ENCODE measurements at regions not wholly inside any gene's neighbourhood (a gene's known extent, or its start where the extent isn't known, plus 50 kb on each side); places are given as distances from the start of the nearest gene placed in this dataset.

DNA sequence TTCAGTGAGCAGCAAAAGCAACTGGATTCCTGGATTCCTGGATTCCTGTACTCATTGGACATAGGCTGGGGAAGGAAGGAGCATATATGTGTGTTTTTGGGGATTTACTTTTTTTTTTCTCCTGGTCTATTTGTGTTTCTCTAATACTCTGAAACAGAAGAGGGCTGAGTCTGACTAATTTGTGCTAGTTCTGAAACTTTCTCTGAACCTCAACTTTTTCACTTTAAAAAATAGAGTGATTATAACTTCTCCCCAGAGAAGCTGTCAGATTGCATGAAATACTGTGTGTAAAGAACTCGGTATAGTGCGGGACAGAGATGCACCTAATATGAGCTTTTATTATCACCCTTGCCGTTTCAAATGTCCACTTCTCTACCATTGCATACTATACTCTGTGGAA, 529.5 kb downstream of the TMTC2 start:
- Mint-ChIP-seq H3K27ac (ENCODE audit: unreplicated experiment) (no peak overlapping the region), H3K27me3 (ENCODE audit: low read depth, unreplicated experiment) (no peaks in the 10 kb centered on the region), H3K9me3 (ENCODE audit: unreplicated experiment) (no peaks in the 10 kb centered on the region), H3K4me1 (ENCODE audit: low read depth, unreplicated experiment) (no peaks in the 10 kb centered on the region), H3K4me3 (ENCODE audit: unreplicated experiment) (no peak overlapping the region), H3K36me3 (ENCODE audit: low read depth, unreplicated experiment) (no peaks in the 10 kb centered on the region)
- FAIRE-seq = no peak
- Histone ChIP-seq H3K27ac (ENCODE audit: low read depth, low read length) (no peak overlapping the region), H3K79me2 (ENCODE audit: insufficient read depth, low read length) (no peaks in the 10 kb centered on the region), H3K9me3 (ENCODE audit: insufficient read depth, low read depth, low read length) (no peaks in the 10 kb centered on the region), H3K27me3 (ENCODE audit: insufficient read depth, low read length) (no peaks in the 10 kb centered on the region), H4K20me1 (ENCODE audit: insufficient read depth, low read length) (no peaks in the 10 kb centered on the region), H2AFZ (ENCODE audit: low read depth, low read length) (no peak overlapping the region), H3K4me2 (ENCODE audit: low read length) (no peak overlapping the region), H3K4me1 (ENCODE audit: insufficient read depth, low read length) (no peaks in the 10 kb centered on the region), H3K4me3 (ENCODE audit: insufficient read depth, low read depth, low read length) (no peak overlapping the region), H3K36me3 (ENCODE audit: insufficient read depth, low read length) (no peaks in the 10 kb centered on the region), H3K9ac (ENCODE audit: low read length) (no peak overlapping the region)
- DNase-seq (ENCODE audit: low read depth) = no peak
- TF ChIP-seq, protein P1, sequence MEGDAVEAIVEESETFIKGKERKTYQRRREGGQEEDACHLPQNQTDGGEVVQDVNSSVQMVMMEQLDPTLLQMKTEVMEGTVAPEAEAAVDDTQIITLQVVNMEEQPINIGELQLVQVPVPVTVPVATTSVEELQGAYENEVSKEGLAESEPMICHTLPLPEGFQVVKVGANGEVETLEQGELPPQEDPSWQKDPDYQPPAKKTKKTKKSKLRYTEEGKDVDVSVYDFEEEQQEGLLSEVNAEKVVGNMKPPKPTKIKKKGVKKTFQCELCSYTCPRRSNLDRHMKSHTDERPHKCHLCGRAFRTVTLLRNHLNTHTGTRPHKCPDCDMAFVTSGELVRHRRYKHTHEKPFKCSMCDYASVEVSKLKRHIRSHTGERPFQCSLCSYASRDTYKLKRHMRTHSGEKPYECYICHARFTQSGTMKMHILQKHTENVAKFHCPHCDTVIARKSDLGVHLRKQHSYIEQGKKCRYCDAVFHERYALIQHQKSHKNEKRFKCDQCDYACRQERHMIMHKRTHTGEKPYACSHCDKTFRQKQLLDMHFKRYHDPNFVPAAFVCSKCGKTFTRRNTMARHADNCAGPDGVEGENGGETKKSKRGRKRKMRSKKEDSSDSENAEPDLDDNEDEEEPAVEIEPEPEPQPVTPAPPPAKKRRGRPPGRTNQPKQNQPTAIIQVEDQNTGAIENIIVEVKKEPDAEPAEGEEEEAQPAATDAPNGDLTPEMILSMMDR (IDR thresholded peaks at IDR 0.05; ENCODE audit: insufficient read depth, low read depth, low read length) = no peak
- no peak for TF ChIP-seq EZH2 (IDR thresholded peaks at IDR 0.05; ENCODE audit: insufficient read depth, low read length)

- H3K9ac ChIP-seq (ENCODE audit: low read length) = no peak overlapping the region
- H3K79me2 ChIP-seq (ENCODE audit: insufficient read depth, low read length) = no peaks in the 10 kb centered on the region
- H2AFZ ChIP-seq (ENCODE audit: low read depth, low read length) = no peak overlapping the region
- no peaks in the 10 kb centered on the region for H3K9me3 ChIP-seq (ENCODE audit: insufficient read depth, low read depth, low read length)
- H3K4me1 ChIP-seq (ENCODE audit: insufficient read depth, low read length) = no peaks in the 10 kb centered on the region
- Mint-ChIP-seq H3K27ac (ENCODE audit: unreplicated experiment) (no peak overlapping the region), H3K4me1 (ENCODE audit: low read depth, unreplicated experiment) (no peaks in the 10 kb centered on the region), H3K4me3 (ENCODE audit: unreplicated experiment) (no peak overlapping the region), H3K27me3 (ENCODE audit: low read depth, unreplicated experiment) (no peaks in the 10 kb centered on the region), H3K9me3 (ENCODE audit: unreplicated experiment) (no peaks in the 10 kb centered on the region), H3K36me3 (ENCODE audit: low read depth, unreplicated experiment) (no peaks in the 10 kb centered on the region)
- H3K27me3 ChIP-seq (ENCODE audit: insufficient read depth, low read length) = no peaks in the 10 kb centered on the region
- H3K4me3 ChIP-seq (ENCODE audit: insufficient read depth, low read depth, low read length) = no peak overlapping the region
- DNase-seq (ENCODE audit: low read depth) = no peak
- H3K27ac ChIP-seq (ENCODE audit: low read depth, low read length) = no peak overlapping the region
- TF ChIP-seq, protein P1 (IDR thresholded peaks at IDR 0.05; ENCODE audit: insufficient read depth, low read depth, low read length) = no peak
- TF ChIP-seq EZH2 (IDR thresholded peaks at IDR 0.05; ENCODE audit: insufficient read depth, low read length) = no peak
- H4K20me1 ChIP-seq (ENCODE audit: insufficient read depth, low read length) = no peaks in the 10 kb centered on the region
- H3K36me3 ChIP-seq (ENCODE audit: insufficient read depth, low read length) = no peaks in the 10 kb centered on the region
- no peak overlapping the region for H3K4me2 ChIP-seq (ENCODE audit: low read length)
- FAIRE-seq = no peak
These were observed 527.5 kb downstream of the TMTC2 start for GRCh38 chr12:83214185-83214584.

DNA sequence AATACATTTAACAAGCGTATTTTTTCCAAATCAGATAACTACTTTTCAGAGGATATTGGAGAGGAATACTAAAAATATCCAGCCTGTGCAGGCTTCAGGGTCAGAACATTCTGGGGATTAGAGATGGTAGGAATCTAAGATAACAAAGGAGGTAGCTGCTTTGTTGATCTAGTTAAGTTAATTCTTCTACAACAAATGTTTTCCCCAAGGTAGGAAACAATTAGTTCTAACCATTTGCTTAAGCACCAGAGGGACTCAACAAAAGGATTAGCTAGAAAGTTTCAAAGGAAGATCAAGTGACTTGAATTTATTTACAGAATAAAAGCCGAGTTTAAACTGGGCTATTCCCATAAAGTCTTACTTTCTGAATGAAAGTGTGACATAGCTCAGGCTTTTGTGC, 524.2 kb downstream of the TMTC2 start:
- no peak overlapping the region for H3K27ac ChIP-seq (ENCODE audit: low read depth, low read length)
- Mint-ChIP-seq H3K4me1 (ENCODE audit: low read depth, unreplicated experiment) (no peaks in the 10 kb centered on the region), H3K4me3 (ENCODE audit: unreplicated experiment) (no peak overlapping the region), H3K36me3 (ENCODE audit: low read depth, unreplicated experiment) (no peaks in the 10 kb centered on the region), H3K27ac (ENCODE audit: unreplicated experiment) (no peak overlapping the region), H3K9me3 (ENCODE audit: unreplicated experiment) (no peaks in the 10 kb centered on the region), H3K27me3 (ENCODE audit: low read depth, unreplicated experiment) (no peaks in the 10 kb centered on the region)
- no peaks in the 10 kb centered on the region for H4K20me1 ChIP-seq (ENCODE audit: insufficient read depth, low read length)
- H3K9me3 ChIP-seq (ENCODE audit: insufficient read depth, low read depth, low read length) = no peaks in the 10 kb centered on the region
- H3K9ac ChIP-seq (ENCODE audit: low read length) = no peak overlapping the region
- H3K4me3 ChIP-seq (ENCODE audit: insufficient read depth, low read depth, low read length) = no peak overlapping the region
- H3K4me1 ChIP-seq (ENCODE audit: insufficient read depth, low read length) = no peaks in the 10 kb centered on the region
- no peaks in the 10 kb centered on the region for H3K79me2 ChIP-seq (ENCODE audit: insufficient read depth, low read length)
- H2AFZ ChIP-seq (ENCODE audit: low read depth, low read length) = no peak overlapping the region
- H3K27me3 ChIP-seq (ENCODE audit: insufficient read depth, low read length) = no peaks in the 10 kb centered on the region
- DNase-seq (ENCODE audit: low read depth) = no peak
- no peak for TF ChIP-seq EZH2 (IDR thresholded peaks at IDR 0.05; ENCODE audit: insufficient read depth, low read length)
- TF ChIP-seq, protein P1 (IDR thresholded peaks at IDR 0.05; ENCODE audit: insufficient read depth, low read depth, low read length) = no peak
- H3K36me3 ChIP-seq (ENCODE audit: insufficient read depth, low read length) = no peaks in the 10 kb centered on the region
- FAIRE-seq = no peak
- no peak overlapping the region for H3K4me2 ChIP-seq (ENCODE audit: low read length)

All from astrocyte (in vitro differentiated cells and primary cell).